ENCODE measurements at regions not wholly inside any gene's neighbourhood (a gene's known extent, or its start where the extent isn't known, plus 50 kb on each side); places are given as distances from the start of the nearest gene placed in this dataset.
"Not testable (repeated sequence)": the region's sequence is repeated elsewhere in the genome, so short reads cannot be mapped to it uniquely, and the experiment has no call there.

- no peak for DNase-seq
Observed at GRCh38 chrX:118216087-118216486, 99.5 kb upstream of the KLHL13 start.

DNA sequence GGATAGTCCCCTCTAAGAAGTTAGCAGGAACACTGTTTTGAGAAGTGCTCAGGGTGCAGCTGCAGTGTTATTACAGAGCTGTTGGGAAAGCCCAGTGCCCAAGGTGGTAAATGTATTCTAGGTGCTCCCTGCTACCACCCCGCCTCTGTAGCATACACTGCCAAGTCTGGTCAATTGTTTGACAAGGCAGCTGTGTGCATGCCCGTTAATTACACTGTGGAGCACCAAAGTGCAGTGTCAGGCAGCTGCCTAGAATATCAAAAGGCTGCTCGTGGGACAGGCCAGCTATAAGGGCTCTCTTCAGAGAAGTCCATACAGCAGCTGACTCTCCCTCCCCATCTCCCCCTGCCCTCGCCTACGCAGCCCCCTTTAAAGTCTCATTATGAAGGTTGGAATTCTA, 99.9 kb upstream of the KLHL13 start:
- DNase-seq: peak; percentile 17 to 47

- DNase-seq: no peak
Observed at GRCh38 chrX:118218079-118218478, 101.5 kb upstream of the KLHL13 start.

GRCh38 chrX:118218940-118219339, 102.3 kb upstream of the KLHL13 start:
- no peak for DNase-seq

- DNase-seq: no peak
Observed at GRCh38 chrX:118219866-118220265, 103.3 kb upstream of the KLHL13 start.

DNA sequence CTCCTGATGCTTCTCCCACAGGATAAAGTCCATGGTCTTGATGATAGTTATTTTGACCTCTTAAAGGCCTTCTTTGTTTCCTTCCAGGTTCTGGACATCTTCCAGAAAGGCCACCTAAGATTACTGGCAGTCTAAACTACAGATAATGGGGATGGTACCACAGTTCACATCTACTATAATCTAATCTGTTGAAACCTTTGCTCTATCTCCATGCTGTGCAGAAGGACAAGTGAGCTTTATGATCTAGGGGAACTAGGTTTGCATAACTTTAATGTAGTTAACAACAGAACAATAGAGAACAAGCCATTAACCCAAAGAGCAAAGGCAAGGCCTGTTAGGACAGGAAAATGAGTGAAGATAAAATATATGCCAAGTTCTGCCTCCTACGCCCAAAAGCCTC, 103.9 kb upstream of the KLHL13 start:
- DNase-seq: peak; percentile 21 to 68

DNA sequence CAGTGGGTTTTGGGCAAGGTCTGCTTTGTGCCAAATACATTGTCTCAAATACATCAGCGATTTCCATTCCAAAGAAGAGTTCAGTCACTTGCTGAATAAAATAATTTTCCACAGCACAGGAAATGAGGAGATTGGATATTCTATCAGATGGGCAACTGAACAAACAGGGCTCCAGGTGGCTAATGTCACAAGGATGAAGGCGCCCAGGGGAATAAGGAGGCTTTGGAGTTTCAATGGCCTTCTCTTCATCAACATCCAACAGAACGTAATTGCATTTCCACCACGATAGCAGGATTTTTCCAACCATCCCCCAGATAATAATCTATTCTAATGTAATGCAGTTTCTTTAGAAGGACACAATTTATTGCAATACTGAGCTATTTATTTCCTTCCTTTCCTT, 104.7 kb upstream of the KLHL13 start:
- DNase-seq: peak; percentile 92

DNA sequence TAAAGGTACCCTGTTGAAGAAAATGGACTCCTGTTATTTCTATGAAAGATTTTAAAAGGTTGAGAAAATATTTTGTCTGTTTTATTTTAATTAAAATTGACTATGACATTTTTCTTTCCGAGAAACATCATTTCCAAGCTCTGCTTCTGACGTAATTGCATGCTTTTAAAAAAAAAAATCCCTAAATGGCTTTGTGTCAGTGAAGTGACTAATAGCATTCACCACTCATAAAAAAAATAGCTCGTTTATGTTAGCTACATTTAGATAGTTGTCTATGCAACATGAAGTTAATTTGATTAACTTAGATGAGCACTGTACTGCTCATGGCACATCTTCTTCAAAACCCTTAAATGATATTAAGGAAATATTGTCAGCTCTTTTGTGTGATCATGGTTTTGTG, 105.1 kb upstream of the KLHL13 start:
- peak; percentile 51 to 59 for DNase-seq

- no peak for DNase-seq
Observed at GRCh38 chrX:118222421-118222820, 105.8 kb upstream of the KLHL13 start.

DNA sequence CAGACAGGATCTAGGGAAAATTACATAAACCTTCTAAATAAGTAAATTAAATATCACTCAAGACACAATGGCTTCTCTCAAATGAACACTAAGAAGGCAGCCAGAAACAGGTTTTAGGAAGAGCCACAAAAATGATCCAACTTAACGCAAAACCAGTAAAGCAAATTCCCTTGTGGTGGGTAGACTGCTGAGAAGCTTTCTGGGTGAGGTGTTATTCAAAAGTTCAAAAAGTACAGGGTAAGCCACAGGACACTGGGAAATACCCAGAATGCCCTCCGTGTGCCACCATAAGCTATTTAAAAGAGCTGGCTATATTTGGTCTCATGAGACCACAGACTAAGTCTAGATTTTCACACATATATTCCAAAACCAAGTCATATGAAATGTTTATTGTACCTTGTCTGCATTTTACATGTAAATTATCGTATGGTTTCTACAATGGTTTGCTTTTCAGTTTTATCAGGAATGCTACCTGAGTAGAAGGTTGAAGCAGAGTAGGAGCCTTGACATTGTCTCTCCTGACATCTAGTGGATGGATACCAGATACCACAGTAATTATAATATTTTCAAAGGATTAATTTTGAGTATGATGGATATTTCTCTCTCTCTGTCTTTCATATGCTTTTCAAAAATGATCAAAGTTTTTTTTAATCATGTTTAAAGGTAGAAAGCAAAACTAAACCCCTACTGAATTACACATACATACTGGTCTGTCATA, 109.3 kb upstream of the KLHL13 start:
- peak in 1 of 2 experiments; percentile 19 for DNase-seq

DNA sequence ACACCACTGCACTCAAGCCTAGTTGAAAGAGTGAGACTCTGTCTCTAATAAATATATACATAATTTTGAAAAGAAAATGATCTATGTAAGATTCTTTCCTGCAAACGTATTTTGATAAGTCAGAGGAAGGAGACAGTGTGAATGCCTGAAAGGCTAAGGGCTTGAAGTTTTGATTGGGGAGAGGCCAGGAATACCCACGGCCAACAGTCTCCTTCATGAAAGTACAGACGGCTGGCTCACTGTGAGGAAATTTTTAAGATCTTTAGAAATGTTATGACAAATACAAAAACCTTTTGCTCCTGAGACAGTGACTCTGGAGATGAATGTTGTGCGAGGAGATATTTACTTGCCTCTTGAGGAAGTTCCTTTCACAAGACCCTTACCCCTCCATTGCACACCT, 111.4 kb upstream of the KLHL13 start:
- no peak for DNase-seq

DNA sequence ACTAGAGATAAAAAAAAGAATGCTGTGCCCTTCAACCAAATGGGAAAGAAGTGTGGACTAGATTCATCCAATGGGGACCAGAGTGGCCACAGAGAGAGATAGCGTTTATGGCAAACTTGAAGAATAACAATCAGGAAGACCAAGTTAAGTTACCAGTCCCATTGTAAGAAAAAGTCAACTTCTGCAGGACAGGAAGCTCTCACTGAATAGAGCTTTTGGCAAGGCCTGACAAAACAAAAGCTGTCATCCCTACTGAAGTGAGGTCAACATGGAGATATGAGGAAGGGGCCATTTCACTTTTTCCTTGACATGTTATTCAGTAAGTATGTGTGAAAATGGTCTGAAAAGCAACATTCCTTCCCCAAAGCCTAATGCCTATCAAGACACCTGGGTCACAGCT, 111.8 kb upstream of the KLHL13 start:
- no peak for DNase-seq

DNA sequence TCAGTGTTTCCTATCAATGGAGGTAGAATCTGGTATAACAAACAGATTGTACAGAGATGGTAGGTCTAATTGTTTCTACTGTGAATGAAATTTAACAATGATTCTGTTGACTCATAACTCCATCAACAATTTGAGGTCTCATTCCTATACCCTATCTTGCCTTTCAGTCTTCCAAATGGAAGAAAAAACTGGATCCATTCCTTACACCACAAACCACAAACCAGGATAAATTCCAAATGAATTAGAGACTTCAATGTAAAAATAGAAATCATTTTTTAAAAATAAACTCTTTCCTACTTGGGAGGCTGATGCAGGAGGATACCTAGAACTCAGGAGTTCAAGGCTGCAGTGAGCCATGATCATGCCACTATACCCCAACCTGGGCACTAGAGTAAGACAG, 114.4 kb upstream of the WDR44 start:
- no peak for DNase-seq

DNA sequence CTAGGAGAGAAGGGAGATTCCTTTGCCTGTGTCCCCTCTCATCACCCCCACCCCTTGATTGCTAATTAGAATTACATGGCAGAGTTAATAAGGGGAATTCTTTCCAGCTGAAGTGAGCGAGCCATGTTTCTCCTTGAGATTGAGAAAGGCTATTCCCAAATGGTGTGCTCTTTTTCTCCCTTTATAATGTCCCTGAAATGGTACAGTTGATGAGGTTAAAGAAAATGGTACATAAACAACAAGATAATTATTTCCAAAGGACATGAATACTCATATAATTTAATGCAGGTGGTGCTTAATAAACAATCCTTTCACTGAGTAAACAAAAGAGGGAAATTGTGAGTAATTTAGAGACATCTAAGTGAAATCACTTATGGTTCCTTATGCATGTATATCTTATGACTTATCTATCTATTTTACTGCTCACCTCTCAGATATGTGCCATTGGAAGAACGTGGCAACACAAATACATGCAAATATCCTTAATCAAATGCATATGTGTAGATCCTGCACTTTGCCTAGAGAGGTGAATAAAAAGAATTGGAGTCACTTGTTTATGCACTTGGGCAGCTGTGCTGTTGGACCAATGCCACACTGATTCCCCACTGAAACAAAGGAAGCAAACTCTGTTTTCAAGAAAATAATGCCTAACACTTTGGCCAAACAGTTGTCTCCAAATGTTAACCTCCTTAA, 106.6 kb upstream of the WDR44 start:
- peak; percentile 56 to 70 for DNase-seq

GRCh38 chrX:118239913-118240698, 105.8 kb upstream of the WDR44 start:
- no peak for DNase-seq

DNA sequence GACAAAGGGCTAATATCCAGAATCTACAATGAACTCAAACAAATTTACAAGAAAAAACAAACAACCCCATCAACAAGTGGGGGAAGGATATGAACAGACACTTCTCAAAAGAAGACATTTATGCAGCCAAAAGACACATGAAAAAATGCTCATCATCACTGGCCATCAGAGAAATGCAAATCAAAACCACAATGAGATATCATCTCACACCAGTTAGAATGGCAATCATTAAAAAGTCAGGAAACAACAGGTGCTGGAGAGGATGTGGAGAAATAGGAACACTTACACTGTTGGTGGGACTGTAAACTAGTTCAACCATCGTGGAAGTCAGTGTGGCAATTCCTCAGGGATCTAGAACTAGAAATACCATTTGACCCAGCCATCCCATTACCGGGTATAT, 98.9 kb upstream of the WDR44 start:
- not testable (repeated sequence) for DNase-seq

DNA sequence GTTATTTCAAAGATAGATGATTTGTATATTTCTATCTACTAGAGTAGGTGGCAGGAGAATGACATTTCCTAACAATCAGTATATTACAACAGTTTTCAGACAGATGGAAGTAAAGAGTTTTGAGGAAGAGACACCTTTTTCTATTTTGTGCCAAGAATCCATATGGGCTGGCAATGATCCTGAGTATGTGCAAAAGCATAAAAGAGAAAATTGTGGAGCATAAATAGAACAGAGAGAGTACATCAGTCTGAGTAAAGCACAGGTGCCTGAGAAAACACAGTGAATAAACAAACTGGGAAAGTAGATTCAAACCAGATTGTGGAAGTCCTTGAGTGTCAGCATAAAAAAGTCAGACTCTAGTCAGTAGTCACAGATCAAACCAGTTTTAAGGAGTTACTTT, 96.8 kb upstream of the WDR44 start:
- no peak for DNase-seq

GRCh38 chrX:118250445-118250844, 95.5 kb upstream of the WDR44 start:
- DNase-seq: no peak

- DNase-seq: no peak
Observed at GRCh38 chrX:118251271-118251670, 94.6 kb upstream of the WDR44 start.

DNA sequence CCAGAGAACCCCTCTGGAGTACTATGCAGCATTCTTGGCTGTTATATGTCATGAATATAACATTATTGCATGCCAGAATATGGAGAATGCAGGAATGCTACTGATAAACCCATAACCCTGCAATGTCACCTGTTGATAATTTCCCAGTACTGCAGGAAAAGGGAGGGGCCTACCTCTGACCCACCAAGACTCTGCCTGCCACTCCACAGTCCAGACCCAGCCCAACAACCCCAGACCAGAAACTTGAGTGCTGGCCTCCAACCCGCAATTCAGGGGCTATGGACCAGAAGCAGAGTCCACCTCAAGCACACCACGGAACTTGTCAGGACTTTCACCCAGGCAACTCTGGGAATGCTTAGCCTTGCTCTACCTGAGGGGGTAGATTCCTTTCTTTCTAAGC, 92.9 kb upstream of the WDR44 start:
- DNase-seq: no peak

GRCh38 chrX:118254611-118255010, 91.3 kb upstream of the WDR44 start:
- peak; percentile 32 to 53 for DNase-seq

- no peak for DNase-seq
Observed at GRCh38 chrX:118255921-118256320, 90.0 kb upstream of the WDR44 start.

- no peak for DNase-seq
Observed at GRCh38 chrX:118257781-118258180, 88.1 kb upstream of the WDR44 start.

DNA sequence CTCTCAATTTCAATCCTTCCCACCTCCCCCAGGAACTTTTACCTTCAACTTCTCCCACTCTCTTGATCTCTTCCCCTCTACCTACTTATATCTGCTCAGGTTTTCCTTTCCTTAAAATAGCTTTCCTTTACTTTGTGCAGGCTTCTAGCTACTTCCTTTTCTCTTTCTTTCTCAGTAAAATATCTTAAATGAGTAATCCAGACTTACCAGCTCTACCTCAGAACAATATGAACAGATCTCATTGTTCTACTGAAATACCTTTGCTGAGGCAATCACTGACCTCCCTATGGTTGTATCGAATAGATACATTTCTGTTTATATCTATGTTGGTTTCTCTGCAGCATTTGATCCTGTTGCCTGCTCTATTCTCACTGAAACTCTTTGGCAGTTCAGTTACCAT, 86.7 kb upstream of the WDR44 start:
- no peak for DNase-seq
